A549 (cell line): ENCODE measurements at regions not wholly inside any gene's neighbourhood (a gene's known extent, or its start where the extent isn't known, plus 50 kb on each side); places are given as distances from the start of the nearest gene placed in this dataset.

Source experiments
- CEBPB ChIP-seq, 2 experiments: fragments of >200 bp in 1 of 2; sonication (Bioruptor Twin) in 1 of 2; formaldehyde crosslinking in 1 of 2; IDR thresholded peaks; 2 replicates each; pipeline ENCODE4 v1.6.1; 2012 to 2016
- EP300 ChIP-seq, 2 experiments: fragments of >200 bp; sonication (Bioruptor Twin); formaldehyde crosslinking; IDR thresholded peaks; 2 replicates in 1 of 2; 3 replicates in 1 of 2; pipeline ENCODE4 v1.6.1; 2016 to 2017
- JUN ChIP-seq, 2 experiments: fragments of >200 bp; sonication (Bioruptor Twin); formaldehyde crosslinking; IDR thresholded peaks; 2 replicates in 1 of 2; 3 replicates in 1 of 2; pipeline ENCODE4 v1.6.1; 2016 to 2017
- JUNB ChIP-seq: fragments of >200 bp; sonication (Bioruptor Twin); formaldehyde crosslinking; IDR thresholded peaks from 2 replicates; pipeline ENCODE4 v1.6.1; 2016
- MAX ChIP-seq: IDR thresholded peaks from 2 replicates; pipeline ENCODE4 v1.6.1; 2012
- MAZ ChIP-seq: fragments of 150-350 bp; IDR thresholded peaks from 2 replicates; pipeline ENCODE4 v1.6.1; 2014; ENCODE audit warnings: antibody characterized with exemption, low read depth, low read length, borderline replicate concordance
- MYC ChIP-seq: IDR thresholded peaks from 2 replicates; pipeline ENCODE4 v1.6.1; 2012; ENCODE audit warnings: mild to moderate bottlenecking, inconsistent platforms, low read length, improper control_type of control experiment, borderline replicate concordance
- POLR2A ChIP-seq: IDR thresholded peaks from 2 replicates; pipeline ENCODE4 v1.6.1; 2012; ENCODE audit warnings: mild to moderate bottlenecking, low read length
- SMC3 ChIP-seq: fragments of >200 bp; sonication (Bioruptor Twin); formaldehyde crosslinking; IDR thresholded peaks from 3 replicates; pipeline ENCODE4 v1.6.1; 2018; ENCODE audit warnings: inconsistent platforms
- USF2 ChIP-seq: fragments of 450-650 bp; IDR thresholded peaks from 2 replicates; pipeline ENCODE4 v1.6.1; 2014; ENCODE audit warnings: antibody characterized with exemption
- TF ChIP-seq, protein P1 (sequence below): fragments of >200 bp; sonication (Bioruptor Twin); formaldehyde crosslinking; IDR thresholded peaks from 3 replicates; pipeline ENCODE4 v1.5.1; 2016

DNA sequence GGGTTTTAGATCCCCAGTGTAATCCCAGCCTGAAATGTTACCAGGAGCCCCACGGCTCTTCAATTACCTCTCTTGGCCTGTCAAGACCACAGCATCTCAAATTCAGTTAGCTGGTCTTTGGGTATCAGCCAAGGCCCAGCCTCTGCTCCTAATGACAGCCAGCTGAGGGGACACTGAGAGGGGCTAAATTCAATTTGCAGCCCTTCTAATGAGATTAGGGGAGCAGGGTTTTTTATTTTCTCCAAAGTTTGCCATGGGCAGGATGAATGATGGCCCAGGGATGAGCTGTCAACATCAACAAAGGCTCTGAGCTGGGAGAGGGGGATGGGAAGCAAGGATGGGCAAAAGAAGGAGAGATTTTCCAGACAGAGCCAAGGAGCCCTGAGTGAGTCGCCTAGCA is 116.8 kb upstream of the TBX20 start:
- no peak for TF ChIP-seq MYC
- no peak for TF ChIP-seq USF2
- TF ChIP-seq EP300 (IDR thresholded peaks at IDR 0.05): no peak
- TF ChIP-seq, protein P1, sequence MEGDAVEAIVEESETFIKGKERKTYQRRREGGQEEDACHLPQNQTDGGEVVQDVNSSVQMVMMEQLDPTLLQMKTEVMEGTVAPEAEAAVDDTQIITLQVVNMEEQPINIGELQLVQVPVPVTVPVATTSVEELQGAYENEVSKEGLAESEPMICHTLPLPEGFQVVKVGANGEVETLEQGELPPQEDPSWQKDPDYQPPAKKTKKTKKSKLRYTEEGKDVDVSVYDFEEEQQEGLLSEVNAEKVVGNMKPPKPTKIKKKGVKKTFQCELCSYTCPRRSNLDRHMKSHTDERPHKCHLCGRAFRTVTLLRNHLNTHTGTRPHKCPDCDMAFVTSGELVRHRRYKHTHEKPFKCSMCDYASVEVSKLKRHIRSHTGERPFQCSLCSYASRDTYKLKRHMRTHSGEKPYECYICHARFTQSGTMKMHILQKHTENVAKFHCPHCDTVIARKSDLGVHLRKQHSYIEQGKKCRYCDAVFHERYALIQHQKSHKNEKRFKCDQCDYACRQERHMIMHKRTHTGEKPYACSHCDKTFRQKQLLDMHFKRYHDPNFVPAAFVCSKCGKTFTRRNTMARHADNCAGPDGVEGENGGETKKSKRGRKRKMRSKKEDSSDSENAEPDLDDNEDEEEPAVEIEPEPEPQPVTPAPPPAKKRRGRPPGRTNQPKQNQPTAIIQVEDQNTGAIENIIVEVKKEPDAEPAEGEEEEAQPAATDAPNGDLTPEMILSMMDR: no peak
- no peak for TF ChIP-seq SMC3
- TF ChIP-seq MAZ: no peak
- TF ChIP-seq POLR2A: no peak
- no peak for TF ChIP-seq JUNB
- TF ChIP-seq CEBPB (IDR thresholded peaks at IDR 0.05): no peak
- no peak for TF ChIP-seq MAX
- no peak for TF ChIP-seq JUN (IDR thresholded peaks at IDR 0.05)
